OCI-LY1 (cell line): ENCODE measurements at regions not wholly inside any gene's neighbourhood (a gene's known extent, or its start where the extent isn't known, plus 50 kb on each side); places are given as distances from the start of the nearest gene placed in this dataset.

Source experiments
- CTCF ChIP-seq: fragments of 200-600 bp; sonication (generic), shearing (Covaris generic); IDR thresholded peaks from 2 replicates; pipeline ENCODE4 v1.5.1; 2017; ENCODE audit warnings: mild to moderate bottlenecking, antibody characterized with exemption, low read length, moderate library complexity, mixed read lengths
- EZH2 ChIP-seq: fragments of 200-600 bp; sonication (generic), shearing (Covaris generic); IDR thresholded peaks from 2 replicates; pipeline ENCODE4 v1.8.0; 2017; ENCODE audit warnings: borderline replicate concordance, mixed run types, mild to moderate bottlenecking, antibody characterized with exemption, low read length, moderate library complexity, mixed read lengths

DNA sequence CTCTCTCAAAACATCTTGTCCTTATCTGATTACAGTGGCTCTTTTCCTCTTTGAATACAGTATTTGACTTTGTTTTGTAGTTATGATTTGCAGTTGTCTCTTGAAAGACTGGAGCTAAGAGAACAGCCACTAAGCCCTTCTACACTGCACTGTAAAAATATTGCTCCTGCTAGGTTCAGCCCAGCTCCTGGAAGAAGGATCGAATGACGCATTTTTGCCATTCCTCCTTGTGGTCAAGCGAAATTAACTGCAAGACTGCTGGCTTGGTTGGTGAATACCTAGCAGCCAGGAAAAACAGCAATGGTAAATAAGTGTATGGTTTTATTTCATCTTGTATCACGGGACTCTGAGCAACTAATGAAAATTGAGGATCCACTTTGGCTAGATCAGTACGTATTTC, 407.8 kb upstream of the CDH2 start:
- TF ChIP-seq CTCF: no peak
- no peak for TF ChIP-seq EZH2
